Keratinocyte (primary cell): ENCODE measurements at regions not wholly inside any gene's neighbourhood (a gene's known extent, or its start where the extent isn't known, plus 50 kb on each side); places are given as distances from the start of the nearest gene placed in this dataset.

Source experiments
- DNase-seq: peaks from one replicate; pipeline ENCODE4 v3.0.0-alpha.2; 2011; ENCODE audit warnings: low read depth, missing footprints, low spot score
- FAIRE-seq: peaks from 2 replicates; lab custom pipeline; 2011; peaks lifted over from hg19 to GRCh38; lab: Jason Lieb, UNC
- H2AFZ ChIP-seq: 2 replicates; pipeline ENCODE4 v1.6.0; 2012; ENCODE audit warnings: low read length, control low read depth, inconsistent platforms; ENCODE audit not compliant: control insufficient read depth
- H3K27ac ChIP-seq: 2 replicates; pipeline ENCODE4 v1.5.1; 2011; ENCODE audit warnings: low read length; ENCODE audit not compliant: control insufficient read depth, insufficient read depth
- H3K27me3 ChIP-seq: 3 replicates; pipeline ENCODE4 v1.6.0; 2011; ENCODE audit warnings: low read length; ENCODE audit not compliant: control insufficient read depth, insufficient read depth; ENCODE audit errors: extremely low read depth
- H3K36me3 ChIP-seq, 2 experiments: 2 replicates in 1 of 2; 3 replicates in 1 of 2; pipeline ENCODE4 v1.5.1; 2011; ENCODE audit warnings: low read length in 2 of 2, mild to moderate bottlenecking in 1 of 2; ENCODE audit not compliant: control insufficient read depth in 2 of 2, insufficient read depth in 2 of 2; ENCODE audit errors: extremely low read depth in 1 of 2
- H3K4me1 ChIP-seq: 3 replicates; pipeline ENCODE4 v1.5.1; 2011; ENCODE audit warnings: low read length; ENCODE audit not compliant: control insufficient read depth, insufficient read depth; ENCODE audit errors: extremely low read depth
- H3K4me2 ChIP-seq: 3 replicates; pipeline ENCODE4 v1.6.0; 2011; ENCODE audit warnings: low read depth, low read length; ENCODE audit not compliant: control insufficient read depth, insufficient read depth; ENCODE audit errors: extremely low read depth
- H3K4me3 ChIP-seq, 3 experiments: fragments of 200-600 bp in 1 of 3; sonication (generic) in 1 of 3; 2 replicates in 2 of 3; 3 replicates in 1 of 3; pipeline ENCODE4 v1.5.1; 2011 to 2016; ENCODE audit warnings: low read length in 3 of 3, mild to moderate bottlenecking in 3 of 3, control low read depth in 2 of 3, inconsistent platforms in 1 of 3, low read depth in 1 of 3, mixed read lengths in 1 of 3, mixed run types in 1 of 3, moderate library complexity in 1 of 3; ENCODE audit not compliant: control insufficient read depth in 2 of 3, insufficient read depth in 2 of 3; ENCODE audit errors: extremely low read depth in 1 of 3
- H3K79me2 ChIP-seq: 2 replicates; pipeline ENCODE4 v1.6.0; 2012; ENCODE audit warnings: low read length; ENCODE audit not compliant: control insufficient read depth, insufficient read depth
- H3K9ac ChIP-seq: 3 replicates; pipeline ENCODE4 v1.6.0; 2011; ENCODE audit warnings: low read length; ENCODE audit not compliant: control insufficient read depth, insufficient read depth; ENCODE audit errors: extremely low read depth
- H3K9me1 ChIP-seq: 3 replicates; pipeline ENCODE4 v1.6.0; 2011; ENCODE audit warnings: low read length; ENCODE audit not compliant: control insufficient read depth, insufficient read depth; ENCODE audit errors: extremely low read depth
- H3K9me3 ChIP-seq: 2 replicates; pipeline ENCODE4 v1.5.1; 2012; ENCODE audit warnings: low read depth, low read length; ENCODE audit not compliant: control insufficient read depth
- H4K20me1 ChIP-seq: 3 replicates; pipeline ENCODE4 v1.6.0; 2011; ENCODE audit warnings: low read length; ENCODE audit not compliant: control insufficient read depth, insufficient read depth; ENCODE audit errors: extremely low read depth
- EZH2 ChIP-seq: IDR thresholded peaks from one replicate; pipeline ENCODE4 v1.6.1; 2012; ENCODE audit warnings: inconsistent platforms, mild to moderate bottlenecking, low read length, moderate library complexity
- dilution Hi-C: fragments of 300-500 bp; cut with MboI; formaldehyde crosslinking; loops from one replicate; pipeline ENCODE4 v1.7.0; 2020; ENCODE audit warnings: low sequenced_read_pairs; ENCODE audit not compliant: extremely low pct_ligation_motif_present
- TF ChIP-seq, protein P1 (sequence below), 3 experiments: IDR thresholded peaks in 1 of 3; conservative IDR thresholded peaks in 1 of 3; optimal IDR thresholded peaks in 1 of 3; 2 replicates in 2 of 3; 3 replicates in 1 of 3; pipeline versions ENCODE3 to v1.5.1; 2011; ENCODE audit warnings: low read length in 3 of 3, mild to moderate bottlenecking in 3 of 3, moderate library complexity in 2 of 3, control low read depth in 1 of 3, inconsistent platforms in 1 of 3; ENCODE audit not compliant: insufficient read depth in 2 of 3; ENCODE audit errors: extremely low read depth in 1 of 3

- no peaks in the 10 kb centered on the region for H3K27me3 ChIP-seq
- H2AFZ ChIP-seq, result no peak overlapping the region
- H3K9me1 ChIP-seq, result no peaks in the 10 kb centered on the region
- FAIRE-seq (no peak), DNase-seq (no peak)
- no peak overlapping the region for H3K9ac ChIP-seq
- no peak for TF ChIP-seq EZH2
- TF ChIP-seq, protein P1, sequence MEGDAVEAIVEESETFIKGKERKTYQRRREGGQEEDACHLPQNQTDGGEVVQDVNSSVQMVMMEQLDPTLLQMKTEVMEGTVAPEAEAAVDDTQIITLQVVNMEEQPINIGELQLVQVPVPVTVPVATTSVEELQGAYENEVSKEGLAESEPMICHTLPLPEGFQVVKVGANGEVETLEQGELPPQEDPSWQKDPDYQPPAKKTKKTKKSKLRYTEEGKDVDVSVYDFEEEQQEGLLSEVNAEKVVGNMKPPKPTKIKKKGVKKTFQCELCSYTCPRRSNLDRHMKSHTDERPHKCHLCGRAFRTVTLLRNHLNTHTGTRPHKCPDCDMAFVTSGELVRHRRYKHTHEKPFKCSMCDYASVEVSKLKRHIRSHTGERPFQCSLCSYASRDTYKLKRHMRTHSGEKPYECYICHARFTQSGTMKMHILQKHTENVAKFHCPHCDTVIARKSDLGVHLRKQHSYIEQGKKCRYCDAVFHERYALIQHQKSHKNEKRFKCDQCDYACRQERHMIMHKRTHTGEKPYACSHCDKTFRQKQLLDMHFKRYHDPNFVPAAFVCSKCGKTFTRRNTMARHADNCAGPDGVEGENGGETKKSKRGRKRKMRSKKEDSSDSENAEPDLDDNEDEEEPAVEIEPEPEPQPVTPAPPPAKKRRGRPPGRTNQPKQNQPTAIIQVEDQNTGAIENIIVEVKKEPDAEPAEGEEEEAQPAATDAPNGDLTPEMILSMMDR (optimal IDR thresholded peaks at IDR 0.05 in 1 of 3, IDR thresholded peaks at IDR 0.05 in 1 of 3, conservative IDR thresholded peaks at IDR 0.05 in 1 of 3; ENCODE audit: extremely low read depth in 1 of 3, insufficient read depth in 2 of 3, low read length in 3 of 3), result no peak
- no peaks in the 10 kb centered on the region for H3K79me2 ChIP-seq
- no peaks in the 10 kb centered on the region for H3K36me3 ChIP-seq
- no peak overlapping the region for H3K4me3 ChIP-seq
- no peak overlapping the region for H3K27ac ChIP-seq
- H4K20me1 ChIP-seq, result no peaks in the 10 kb centered on the region
- no peaks in the 10 kb centered on the region for H3K9me3 ChIP-seq
- peaks cover 12% of the 10 kb centered on the region for H3K4me1 ChIP-seq
- H3K4me2 ChIP-seq, result no peak overlapping the region
- dilution Hi-C loops, result no loop called here
Observed at GRCh38 chr14:55745906-55746305, 165.9 kb downstream of the KTN1 start.

DNA sequence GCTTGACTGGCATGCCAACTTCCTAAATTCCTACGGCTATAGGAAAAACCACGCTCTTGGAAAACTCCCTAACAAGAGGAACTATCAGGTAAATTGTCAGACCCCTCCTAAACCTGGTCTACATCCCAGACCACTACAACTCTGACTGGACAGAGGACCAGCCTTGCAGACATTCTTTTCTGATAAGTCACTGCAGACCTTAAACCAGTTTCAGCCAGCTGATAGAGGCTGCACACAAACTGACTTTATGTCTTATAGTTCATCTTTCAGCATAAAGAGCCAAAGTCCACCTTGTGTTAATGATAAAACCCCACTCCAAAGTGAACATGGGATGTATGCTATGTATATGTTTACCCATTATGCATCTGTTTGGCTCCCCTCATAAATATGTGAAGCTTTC, 166.6 kb downstream of the KTN1 start:
- dilution Hi-C loops, result no loop called here
- Histone ChIP-seq H3K4me2 (no peak overlapping the region), H4K20me1 (no peaks in the 10 kb centered on the region), H3K27me3 (no peaks in the 10 kb centered on the region), H3K27ac (no peak overlapping the region), H2AFZ (no peak overlapping the region), H3K9me3 (no peaks in the 10 kb centered on the region), H3K9me1 (no peaks in the 10 kb centered on the region), H3K9ac (no peak overlapping the region), H3K4me3 (no peak overlapping the region), H3K4me1 (peaks cover 12% of the 10 kb centered on the region), H3K79me2 (no peaks in the 10 kb centered on the region), H3K36me3 (no peaks in the 10 kb centered on the region)
- FAIRE-seq, result no peak
- TF ChIP-seq, protein P1 (optimal IDR thresholded peaks at IDR 0.05 in 1 of 3, IDR thresholded peaks at IDR 0.05 in 1 of 3, conservative IDR thresholded peaks at IDR 0.05 in 1 of 3; ENCODE audit: extremely low read depth in 1 of 3, insufficient read depth in 2 of 3, low read length in 3 of 3), result no peak
- TF ChIP-seq EZH2, result no peak
- no peak for DNase-seq
